Heart right ventricle (tissue), 16 donors: ENCODE measurements at regions not wholly inside any gene's neighbourhood (a gene's known extent, or its start where the extent isn't known, plus 50 kb on each side); places are given as distances from the start of the nearest gene placed in this dataset.
A peak's percentile ranks its signal among the peaks of the same experiment; 100 is the strongest.

Experiments
- ATAC-seq, 8 donors: fragments of 200-7000 bp; cut with Tn5 transposase; one replicate each; pipeline ENCODE4 v1.9.1; 2020; ENCODE audit warnings: mild to moderate bottlenecking in 8 of 8, moderate library complexity in 8 of 8, moderate number of reproducible peaks in 1 of 8
- DNase-seq, 2 donors: peaks; one replicate each; pipeline ENCODE4 v3.0.0-alpha.2; 2020
- H3K27ac ChIP-seq, 10 donors: fragments of 200-600 bp; sonication (generic) in 2 of 10; one replicate each; pipeline versions ENCODE4 v1.5.0 to v1.8.0; 2020 to 2022; ENCODE audit warnings: mild to moderate bottlenecking in 3 of 10
- H3K27me3 ChIP-seq, 7 donors: fragments of 200-600 bp; one replicate each; pipeline ENCODE4 v1.8.0; 2021 to 2022; ENCODE audit warnings: mild to moderate bottlenecking in 2 of 7
- H3K36me3 ChIP-seq, 9 donors: fragments of 200-600 bp; sonication (generic) in 1 of 9; one replicate each; pipeline versions ENCODE4 v1.5.0 to v1.8.0; 2020 to 2022; ENCODE audit warnings: mild to moderate bottlenecking in 2 of 9
- H3K4me1 ChIP-seq, 9 donors: fragments of 200-600 bp; sonication (generic) in 1 of 9; one replicate each; pipeline versions ENCODE4 v1.5.0 to v1.8.0; 2020 to 2022; ENCODE audit warnings: mild to moderate bottlenecking in 4 of 9
- H3K4me3 ChIP-seq, 10 donors: fragments of 200-600 bp; sonication (generic) in 2 of 10; one replicate each; pipeline versions ENCODE4 v1.5.0 to v1.8.0; 2020 to 2022; ENCODE audit warnings: mild to moderate bottlenecking in 7 of 10, moderate library complexity in 2 of 10
- H3K9me3 ChIP-seq, 11 donors: fragments of 200-600 bp in 10 of 11; sonication (generic) in 2 of 11; one replicate each; pipeline versions ENCODE4 v1.5.0 to v1.8.0; 2013 to 2022; ENCODE audit warnings: mild to moderate bottlenecking in 2 of 11, control low read depth in 1 of 11, moderate library complexity in 1 of 11
- CTCF ChIP-seq, 9 donors: fragments of 200-600 bp; sonication (generic) in 2 of 9; IDR thresholded peaks; one replicate each; pipeline versions ENCODE4 v1.5.0 to v1.8.0; 2021 to 2022; ENCODE audit warnings: antibody characterized with exemption in 9 of 9, mild to moderate bottlenecking in 5 of 9, moderate library complexity in 1 of 9
- WGBS, 2 donors: extraction: QIAGEN DNeasy Blood & Tissue Kit; methylation state at CpG; one replicate each; pipeline ENCODE4 v1.1.7; 2013; ENCODE audit warnings: inconsistent platforms in 1 of 2; 5-methylcytosine and 5-hydroxymethylcytosine counted together
- intact Hi-C, 10 donors: fragments of 100-400 bp; cut with DNase I; formaldehyde crosslinking; loops; one replicate each; pipeline versions ENCODE4 v1.11.1 to v1.14.2; 2022
- donor health status: Arrhythmogenic right ventricular cardiomyopathy.
- donor health status: ischemic (EF 13 %, LVEDD 7.1; RV severe dilation, severe dysfunction).
- donor health status: healthy with polysubstance abuse.
- donor health status: DM: no; HTN: yes; CAD: no.
- donor health status: DM: no; HTN: no; CAD: no.
- donor health status: ischemic (EF 25% LVEDD 6.9; RV normal size, moderate dysfunction).
- donor health status: ischemic (EF 25% LVEDD 5.7; RV mildly dilated, moderate dysfunction).
- donor health status: healthy.
- donor health status: DM: yes; HTN: yes; CAD: no.
- donor health status: Ischemic cardiomyopathy.
- donor health status: ischemic (EF 35%, LVEDD 5.7; RV mildly dilated, moderate dysfunction).
- donor health status: nonischemic (EF 11% LVEDD 7.7; RV severe dilation, severe dysfunction).
- donor health status: DM: yes; HTN: yes; CAD: no.
- donor health status: PGD.
- donor health status: ischemic (EF 29% LVEDD 5.4; RV normal size, mild dysfunction).
- donor health status: nonischemic (EF 23%, LVEDD 6.1; RV moderate dilation, normal function).

- TF ChIP-seq CTCF (IDR thresholded peaks at IDR 0.05): no peak
- WGBS, 2 donors: 83 to 94% methylated on average over 2 of the region's 2 CpGs
- DNase-seq (no peak), ATAC-seq (no peak)
- H3K9me3 ChIP-seq: no peaks in the 10 kb centered on the region
- no peak overlapping the region for H3K4me3 ChIP-seq
- no peaks in the 10 kb centered on the region for H3K36me3 ChIP-seq
- H3K27me3 ChIP-seq: no peaks in the 10 kb centered on the region
- H3K4me1 ChIP-seq: no peaks in the 10 kb centered on the region
- H3K27ac ChIP-seq: no peak overlapping the region
- intact Hi-C loops: no loop called here
Observed at GRCh38 chr3:25313286-25313685, 114.8 kb upstream of the RARB start.

DNA sequence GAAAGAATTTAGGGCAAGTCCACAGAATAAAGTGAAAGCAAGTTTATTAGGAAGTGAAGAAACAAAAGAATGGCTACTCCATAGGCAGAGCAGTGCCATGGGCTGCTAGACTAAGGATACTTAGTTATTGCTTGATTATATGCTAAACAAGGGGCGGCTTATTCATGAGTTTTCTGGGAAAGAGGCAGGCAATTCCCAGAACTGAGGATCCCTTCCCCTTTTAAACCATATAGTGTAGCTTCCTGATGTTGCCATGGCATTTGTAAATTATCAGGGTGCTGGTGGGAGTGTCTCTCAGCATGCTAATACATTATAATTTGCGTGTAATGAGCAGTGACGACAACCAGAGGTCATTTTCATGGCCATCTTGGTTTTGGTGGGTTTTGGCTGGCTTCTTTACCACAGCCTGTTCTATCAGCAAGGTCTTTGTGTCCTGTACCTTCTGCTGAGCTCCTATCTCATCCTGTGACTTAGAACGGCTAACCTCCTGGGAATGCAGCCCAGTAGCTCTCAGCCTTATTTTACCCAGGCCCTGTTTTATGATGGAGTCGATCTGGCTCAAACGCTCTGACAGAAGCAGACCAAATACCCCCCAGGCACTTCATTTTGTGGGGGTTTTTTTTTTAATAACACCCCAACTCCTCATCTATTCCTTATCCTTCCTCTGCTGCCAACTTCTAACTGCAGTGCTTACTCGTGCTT lies 103.0 kb upstream of the RARB start:
- ATAC-seq (peak in 6 of 8 donors; percentile 43 to 95 (median 74)), DNase-seq (peak in 1 of 2 donors; percentile 8)
- H3K9me3 ChIP-seq: peaks cover 0 to 23% (median 0%) of the 10 kb centered on the region in 11 donors
- no peak for TF ChIP-seq CTCF (IDR thresholded peaks at IDR 0.05)
- peak overlapping the region in 2 of 10 donors; percentile 10 to 20 for H3K27ac ChIP-seq
- no peak overlapping the region for H3K4me3 ChIP-seq
- 58 to 72% methylated on average over 7 of the region's 7 CpGs for WGBS, 2 donors
- peaks cover 0 to 15% (median 5%) of the 10 kb centered on the region in 9 donors for H3K4me1 ChIP-seq
- H3K36me3 ChIP-seq: no peaks in the 10 kb centered on the region
- H3K27me3 ChIP-seq: no peaks in the 10 kb centered on the region
- intact Hi-C loops: no loop called here

DNA sequence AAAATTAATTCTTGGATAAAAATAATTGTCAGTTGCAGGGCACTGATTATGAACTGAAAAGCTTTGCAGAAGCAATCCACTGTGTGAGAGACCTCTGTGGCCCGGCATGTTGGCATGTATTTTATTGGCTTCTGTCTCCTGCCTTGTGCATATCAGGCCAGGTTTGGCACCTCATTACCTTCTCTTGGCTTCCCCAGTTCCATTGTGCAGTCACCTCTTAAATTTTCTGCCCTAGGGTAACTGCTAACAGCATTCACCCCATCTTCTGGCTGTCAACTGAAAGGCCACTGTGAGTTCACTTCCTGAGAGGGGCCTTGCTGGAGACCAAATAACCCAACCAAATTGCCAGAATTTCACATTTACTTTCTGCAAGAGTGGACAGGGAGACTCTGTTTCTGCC lies 92.7 kb upstream of the RARB start:
- H3K9me3 ChIP-seq: peaks cover 0 to 22% (median 0%) of the 10 kb centered on the region in 11 donors
- peaks cover 0 to under 1% (median 0%) of the 10 kb centered on the region in 9 donors for H3K4me1 ChIP-seq
- 46 to 57% methylated on average over 1 of the region's 1 CpG for WGBS, 2 donors
- H3K27ac ChIP-seq: no peak overlapping the region
- intact Hi-C loops: no loop called here
- DNase-seq: no peak
- H3K4me3 ChIP-seq: no peak overlapping the region
- H3K27me3 ChIP-seq: no peaks in the 10 kb centered on the region
- no peak for ATAC-seq
- no peaks in the 10 kb centered on the region for H3K36me3 ChIP-seq
- TF ChIP-seq CTCF (IDR thresholded peaks at IDR 0.05): no peak

GRCh38 chr3:25338158-25338725 lies 89.8 kb upstream of the RARB start:
- ATAC-seq: no peak
- H3K27ac ChIP-seq: no peak overlapping the region
- no peak for TF ChIP-seq CTCF (IDR thresholded peaks at IDR 0.05)
- H3K4me3 ChIP-seq: no peak overlapping the region
- 57 to 75% methylated on average over 1 of the region's 1 CpG for WGBS, 2 donors
- H3K4me1 ChIP-seq: peaks cover 0 to 3% (median 0%) of the 10 kb centered on the region in 9 donors
- H3K27me3 ChIP-seq: no peaks in the 10 kb centered on the region
- H3K9me3 ChIP-seq: peaks cover 0 to 3% (median 0%) of the 10 kb centered on the region in 11 donors
- intact Hi-C loops: no loop called here
- H3K36me3 ChIP-seq: no peaks in the 10 kb centered on the region
- DNase-seq: no peak
